A549 (cell line): ENCODE measurements at regions not wholly inside any gene's neighbourhood (a gene's known extent, or its start where the extent isn't known, plus 50 kb on each side); places are given as distances from the start of the nearest gene placed in this dataset.

Source experiments
- BCL3 ChIP-seq: fragments of >200 bp; sonication (Bioruptor Twin); formaldehyde crosslinking; IDR thresholded peaks from 3 replicates; pipeline ENCODE4 v1.6.1; 2016
- CHD4 ChIP-seq: fragments of 200-600 bp; sonication (generic); IDR thresholded peaks from 2 replicates; pipeline ENCODE4 v1.6.1; 2016; ENCODE audit warnings: antibody characterized with exemption, mild to moderate bottlenecking, borderline replicate concordance
- CTCF ChIP-seq: fragments of >200 bp; sonication (Bioruptor Twin); formaldehyde crosslinking; IDR thresholded peaks from 3 replicates; pipeline ENCODE4 v1.5.1; 2016
- ELK1 ChIP-seq: fragments of 150-350 bp; IDR thresholded peaks from 2 replicates; pipeline ENCODE4 v1.6.1; 2014; ENCODE audit warnings: low read depth, mild to moderate bottlenecking, low read length
- FOSB ChIP-seq: fragments of 250-450 bp; sonication (Bioruptor Pico); IDR thresholded peaks from 2 replicates; pipeline ENCODE4 v1.5.0; 2020; ENCODE audit warnings: mild to moderate bottlenecking, moderate library complexity
- KDM1A ChIP-seq: fragments of 200-600 bp; sonication (generic); IDR thresholded peaks from 2 replicates; pipeline ENCODE4 v1.6.1; 2016; ENCODE audit warnings: low read depth, mild to moderate bottlenecking
- KDM5A ChIP-seq: fragments of 200-600 bp; sonication (generic); IDR thresholded peaks from 2 replicates; pipeline ENCODE4 v1.6.1; 2016; ENCODE audit warnings: antibody characterized with exemption, mild to moderate bottlenecking
- MAX ChIP-seq: IDR thresholded peaks from 2 replicates; pipeline ENCODE4 v1.6.1; 2012
- PHF8 ChIP-seq: fragments of 200-600 bp; sonication (generic); IDR thresholded peaks from 2 replicates; pipeline ENCODE4 v1.6.1; 2016; ENCODE audit warnings: low read depth, mild to moderate bottlenecking, antibody characterized with exemption, moderate library complexity, borderline replicate concordance
- POLR2A ChIP-seq: IDR thresholded peaks from 2 replicates; pipeline ENCODE4 v1.6.1; 2012; ENCODE audit warnings: mild to moderate bottlenecking, low read length
- RAD21 ChIP-seq, 2 experiments: fragments of >200 bp in 1 of 2; sonication (Bioruptor Twin) in 1 of 2; formaldehyde crosslinking in 1 of 2; IDR thresholded peaks in 1 of 2; conservative IDR thresholded peaks in 1 of 2; 2 replicates in 1 of 2; 3 replicates in 1 of 2; pipeline ENCODE4 v1.6.1; 2012 to 2018; ENCODE audit warnings: inconsistent platforms in 1 of 2
- REST ChIP-seq: fragments of 200-600 bp; sonication (generic); IDR thresholded peaks from 2 replicates; pipeline ENCODE4 v1.6.1; 2016; ENCODE audit warnings: antibody characterized with exemption, mild to moderate bottlenecking, moderate library complexity
- RFX5 ChIP-seq: fragments of 450-650 bp; IDR thresholded peaks from 2 replicates; pipeline ENCODE4 v1.7.1; 2014; ENCODE audit warnings: antibody characterized with exemption, mild to moderate bottlenecking, moderate library complexity
- USF2 ChIP-seq: fragments of 450-650 bp; IDR thresholded peaks from 2 replicates; pipeline ENCODE4 v1.6.1; 2014; ENCODE audit warnings: antibody characterized with exemption

GRCh38 chr6:50380406-50381098 lies 330.8 kb upstream of the DEFB112 start:
- no peak for TF ChIP-seq REST
- no peak for TF ChIP-seq CTCF
- no peak for TF ChIP-seq KDM5A
- TF ChIP-seq KDM1A, result no peak
- TF ChIP-seq FOSB, result no peak
- no peak for TF ChIP-seq PHF8
- no peak for TF ChIP-seq ELK1
- no peak for TF ChIP-seq RFX5
- TF ChIP-seq USF2, result no peak
- no peak for TF ChIP-seq MAX
- no peak for TF ChIP-seq BCL3
- no peak for TF ChIP-seq RAD21 (conservative IDR thresholded peaks at IDR 0.05 in 1 of 2, IDR thresholded peaks at IDR 0.05 in 1 of 2)
- no peak for TF ChIP-seq POLR2A
- TF ChIP-seq CHD4, result no peak
